A549 (cell line): ENCODE measurements at regions not wholly inside any gene's neighbourhood (a gene's known extent, or its start where the extent isn't known, plus 50 kb on each side); places are given as distances from the start of the nearest gene placed in this dataset.

ENCODE experiments used
- CTCF ChIP-seq: fragments of >200 bp; sonication (Bioruptor Twin); formaldehyde crosslinking; IDR thresholded peaks from 3 replicates; pipeline ENCODE4 v1.5.1; 2016
- EP300 ChIP-seq, 2 experiments: fragments of >200 bp; sonication (Bioruptor Twin); formaldehyde crosslinking; IDR thresholded peaks; 2 replicates in 1 of 2; 3 replicates in 1 of 2; pipeline ENCODE4 v1.6.1; 2016 to 2017
- HMGXB4 ChIP-seq: fragments of 250-450 bp; sonication (Bioruptor Pico); IDR thresholded peaks from 2 replicates; pipeline ENCODE4 v1.5.0; 2021; ENCODE audit warnings: mild to moderate bottlenecking, moderate library complexity, borderline replicate concordance
- MAX ChIP-seq: IDR thresholded peaks from 2 replicates; pipeline ENCODE4 v1.6.1; 2012
- MYC ChIP-seq: IDR thresholded peaks from 2 replicates; pipeline ENCODE4 v1.6.1; 2012; ENCODE audit warnings: mild to moderate bottlenecking, inconsistent platforms, low read length, improper control_type of control experiment, borderline replicate concordance
- POLR2A ChIP-seq: IDR thresholded peaks from 2 replicates; pipeline ENCODE4 v1.6.1; 2012; ENCODE audit warnings: mild to moderate bottlenecking, low read length
- RAD21 ChIP-seq, 2 experiments: fragments of >200 bp in 1 of 2; sonication (Bioruptor Twin) in 1 of 2; formaldehyde crosslinking in 1 of 2; IDR thresholded peaks in 1 of 2; conservative IDR thresholded peaks in 1 of 2; 2 replicates in 1 of 2; 3 replicates in 1 of 2; pipeline ENCODE4 v1.6.1; 2012 to 2018; ENCODE audit warnings: inconsistent platforms in 1 of 2
- RNF2 ChIP-seq: fragments of 200-600 bp; sonication (generic); IDR thresholded peaks from 2 replicates; pipeline ENCODE4 v1.6.1; 2016; ENCODE audit warnings: low read depth, mild to moderate bottlenecking, antibody characterized with exemption, moderate library complexity, borderline replicate concordance
- SMC3 ChIP-seq: fragments of >200 bp; sonication (Bioruptor Twin); formaldehyde crosslinking; IDR thresholded peaks from 3 replicates; pipeline ENCODE4 v1.6.1; 2018; ENCODE audit warnings: inconsistent platforms
- TF ChIP-seq, protein P1 (sequence below): fragments of 450-650 bp; IDR thresholded peaks from 2 replicates; pipeline ENCODE4 v1.6.1; 2014; ENCODE audit warnings: antibody characterized with exemption

DNA sequence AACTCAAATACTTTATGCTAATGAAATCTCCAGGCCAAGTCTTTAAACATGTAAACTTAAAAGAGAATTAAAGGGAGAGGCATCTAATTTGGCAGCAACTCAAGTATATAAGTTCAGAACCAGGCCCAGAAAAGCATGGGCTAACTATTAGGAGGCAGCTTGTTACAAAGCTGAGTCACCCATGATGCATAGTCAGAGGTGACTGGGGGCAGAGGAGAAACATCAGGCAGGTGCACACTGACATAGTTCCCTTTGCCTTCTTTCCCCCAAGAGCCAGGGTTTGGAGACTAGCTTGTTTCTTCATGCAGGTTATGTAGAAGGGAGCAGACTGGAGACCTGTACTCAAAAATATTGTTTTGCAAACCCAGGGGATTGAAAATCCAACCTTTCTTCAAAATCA is 619.0 kb downstream of the SOX6 start:
- no peak for TF ChIP-seq POLR2A
- no peak for TF ChIP-seq MAX
- TF ChIP-seq SMC3: no peak
- no peak for TF ChIP-seq EP300 (IDR thresholded peaks at IDR 0.05)
- no peak for TF ChIP-seq RAD21 (conservative IDR thresholded peaks at IDR 0.05 in 1 of 2, IDR thresholded peaks at IDR 0.05 in 1 of 2)
- TF ChIP-seq CTCF: no peak
- TF ChIP-seq, protein P1, sequence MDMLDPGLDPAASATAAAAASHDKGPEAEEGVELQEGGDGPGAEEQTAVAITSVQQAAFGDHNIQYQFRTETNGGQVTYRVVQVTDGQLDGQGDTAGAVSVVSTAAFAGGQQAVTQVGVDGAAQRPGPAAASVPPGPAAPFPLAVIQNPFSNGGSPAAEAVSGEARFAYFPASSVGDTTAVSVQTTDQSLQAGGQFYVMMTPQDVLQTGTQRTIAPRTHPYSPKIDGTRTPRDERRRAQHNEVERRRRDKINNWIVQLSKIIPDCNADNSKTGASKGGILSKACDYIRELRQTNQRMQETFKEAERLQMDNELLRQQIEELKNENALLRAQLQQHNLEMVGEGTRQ: no peak
- TF ChIP-seq HMGXB4 (CRISPR knock-in tag): no peak
- no peak for TF ChIP-seq MYC
- no peak for TF ChIP-seq RNF2
